ENCODE measurements at regions not wholly inside any gene's neighbourhood (a gene's known extent, or its start where the extent isn't known, plus 50 kb on each side); places are given as distances from the start of the nearest gene placed in this dataset.
"Not testable (repeated sequence)": the region's sequence is repeated elsewhere in the genome, so short reads cannot be mapped to it uniquely, and the experiment has no call there.

DNA sequence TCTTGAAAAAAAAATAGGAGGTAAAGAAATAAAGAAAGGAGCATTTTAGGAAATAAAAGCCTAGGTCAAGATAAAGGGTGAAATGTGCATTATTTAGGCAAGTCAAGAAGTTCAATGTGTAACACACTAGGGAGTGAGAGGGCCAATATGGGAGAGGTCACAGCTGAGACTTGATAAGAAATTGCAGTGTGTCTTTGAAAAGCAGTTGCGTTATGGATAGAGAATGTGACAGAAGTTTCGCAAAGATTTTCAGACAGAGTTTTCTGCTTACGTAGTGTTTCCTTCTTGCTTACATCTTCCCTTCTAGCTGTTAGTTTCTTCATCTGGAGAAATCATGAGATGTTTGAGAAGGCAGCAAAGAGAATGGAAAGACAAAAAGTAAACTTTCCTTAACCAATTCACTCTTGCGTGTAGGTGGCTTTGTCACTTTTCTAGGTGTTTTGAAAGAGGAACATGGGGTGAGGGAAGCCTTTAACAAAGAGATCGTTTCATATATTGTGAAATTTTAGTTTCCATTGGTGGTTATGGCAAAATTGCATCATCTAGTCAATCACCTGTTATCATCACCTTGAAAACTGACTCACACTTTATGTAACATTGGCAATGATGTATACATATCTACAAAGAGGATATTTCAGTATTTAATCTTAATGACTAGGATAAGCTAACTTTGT, 975.5 kb downstream of the OLFM4 start:
- Mint-ChIP-seq H3K27me3 (ENCODE audit: insufficient read depth) (no peaks in the 10 kb centered on the region), H3K27ac (no peak overlapping the region), H3K4me3 (no peak overlapping the region), H3K36me3 (ENCODE audit: low read depth) (no peaks in the 10 kb centered on the region), H3K9me3 (peaks cover 12% of the 10 kb centered on the region), H3K4me1 (ENCODE audit: low read depth) (no peaks in the 10 kb centered on the region)
- intact Hi-C loops (cut with micrococcal nuclease): no loop called here
- no peak for DNase-seq (ENCODE audit: low spot score)

DNA sequence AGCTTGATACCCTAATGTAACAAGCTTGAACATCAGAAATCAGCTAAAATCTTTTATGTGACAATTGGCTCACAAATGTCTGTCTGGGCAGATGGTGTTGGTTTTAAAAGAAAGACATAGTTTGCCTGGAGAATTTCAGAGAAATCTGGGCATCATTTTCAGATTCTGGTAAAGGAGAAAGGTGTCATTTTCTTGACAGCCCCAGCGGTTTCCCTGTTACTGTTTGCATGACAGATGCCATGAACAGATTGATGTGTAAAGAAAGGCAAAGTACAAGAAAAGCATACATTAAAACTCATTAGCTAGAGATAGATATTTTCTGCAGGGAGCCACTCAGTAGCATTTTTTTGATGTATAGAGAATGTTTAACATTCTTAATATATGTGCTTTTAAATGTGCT, 987.9 kb downstream of the OLFM4 start:
- no peak for DNase-seq (ENCODE audit: low spot score)
- Mint-ChIP-seq H3K9me3 (peaks cover 21% of the 10 kb centered on the region), H3K36me3 (ENCODE audit: low read depth) (no peaks in the 10 kb centered on the region), H3K4me3 (no peak overlapping the region), H3K4me1 (ENCODE audit: low read depth) (no peaks in the 10 kb centered on the region), H3K27ac (no peak overlapping the region), H3K27me3 (ENCODE audit: insufficient read depth) (no peaks in the 10 kb centered on the region)
- intact Hi-C loops (cut with micrococcal nuclease): no loop called here

DNA sequence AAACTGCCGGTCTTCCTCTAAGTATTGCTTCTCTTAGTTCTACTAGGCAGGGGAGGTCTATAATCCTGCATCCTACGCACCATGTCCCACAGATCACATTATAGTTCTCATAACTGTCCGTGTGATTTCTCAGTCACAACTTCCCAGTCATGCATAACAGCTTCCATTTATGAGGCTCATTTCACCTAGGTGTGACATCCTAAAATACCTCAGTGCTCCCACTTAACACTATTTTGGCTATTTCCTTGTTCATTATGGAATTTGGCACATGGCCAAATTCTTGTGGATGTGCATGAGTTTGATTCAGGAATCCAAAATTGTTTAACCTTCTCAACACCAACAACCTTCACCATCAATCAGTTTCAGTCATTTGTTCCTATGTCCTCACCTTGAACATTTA, 989.9 kb downstream of the OLFM4 start:
- H3K4me3 Mint-ChIP-seq: no peak overlapping the region
- H3K27ac Mint-ChIP-seq: no peak overlapping the region
- no peaks in the 10 kb centered on the region for H3K4me1 Mint-ChIP-seq (ENCODE audit: low read depth)
- intact Hi-C loops (cut with micrococcal nuclease): no loop called here
- H3K9me3 Mint-ChIP-seq: peaks cover 22% of the 10 kb centered on the region
- H3K36me3 Mint-ChIP-seq (ENCODE audit: low read depth): no peaks in the 10 kb centered on the region
- no peak for DNase-seq (ENCODE audit: low spot score)
- no peaks in the 10 kb centered on the region for H3K27me3 Mint-ChIP-seq (ENCODE audit: insufficient read depth)

DNA sequence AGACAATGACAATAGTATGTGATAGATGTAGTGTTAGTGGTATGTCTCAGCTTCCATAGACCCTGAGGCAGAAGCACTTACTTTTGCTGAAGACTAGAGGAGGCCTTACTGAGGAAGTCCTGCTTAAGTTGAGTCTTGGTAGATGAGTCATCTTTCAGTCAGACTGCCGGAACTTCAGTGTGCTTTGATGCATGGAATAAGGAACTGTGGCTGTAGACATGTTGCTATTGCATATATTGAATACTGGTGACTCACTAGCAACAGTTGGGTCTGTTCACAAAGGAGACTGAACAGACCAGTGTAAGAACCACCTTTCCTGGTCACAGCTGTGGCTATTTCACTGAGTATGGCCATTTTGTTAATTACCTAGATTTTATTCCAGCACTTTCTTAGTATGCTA, 1000.6 kb downstream of the OLFM4 start:
- DNase-seq (ENCODE audit: low spot score): no peak
- H3K27ac Mint-ChIP-seq: no peak overlapping the region

DNA sequence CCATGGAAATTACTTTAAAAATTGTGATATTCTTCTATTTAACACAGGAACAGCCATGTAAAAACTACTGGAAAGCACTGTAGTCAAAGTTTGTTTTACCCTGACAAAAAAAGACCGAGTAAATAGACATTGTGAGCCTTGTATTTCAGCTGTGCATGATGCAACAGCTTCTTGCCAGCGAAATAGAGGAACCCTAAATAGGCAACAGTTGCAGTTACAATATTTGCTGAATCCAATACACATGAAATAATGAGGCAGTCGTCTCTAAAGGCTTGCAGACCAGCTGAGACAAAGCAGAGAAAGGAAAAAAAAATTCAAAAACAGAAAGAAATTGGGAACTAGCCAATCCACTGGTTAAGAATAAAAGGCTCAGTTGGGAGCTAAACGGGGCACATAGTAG, 1001.1 kb downstream of the OLFM4 start:
- Mint-ChIP-seq H3K27ac (no peak overlapping the region), H3K36me3 (ENCODE audit: low read depth) (no peaks in the 10 kb centered on the region), H3K27me3 (ENCODE audit: insufficient read depth) (no peaks in the 10 kb centered on the region), H3K4me1 (ENCODE audit: low read depth) (no peaks in the 10 kb centered on the region), H3K4me3 (no peak overlapping the region), H3K9me3 (peaks cover 28% of the 10 kb centered on the region)
- intact Hi-C loops (cut with micrococcal nuclease): no loop called here
- DNase-seq (ENCODE audit: low spot score): no peak

More for the DNA sequence above, 1000.6 kb downstream of the OLFM4 start:
- Mint-ChIP-seq H3K4me3 (no peak overlapping the region), H3K36me3 (ENCODE audit: low read depth) (no peaks in the 10 kb centered on the region), H3K4me1 (ENCODE audit: low read depth) (no peaks in the 10 kb centered on the region), H3K27me3 (ENCODE audit: insufficient read depth) (no peaks in the 10 kb centered on the region), H3K9me3 (peaks cover 30% of the 10 kb centered on the region)
- intact Hi-C loops (cut with micrococcal nuclease): no loop called here

DNA sequence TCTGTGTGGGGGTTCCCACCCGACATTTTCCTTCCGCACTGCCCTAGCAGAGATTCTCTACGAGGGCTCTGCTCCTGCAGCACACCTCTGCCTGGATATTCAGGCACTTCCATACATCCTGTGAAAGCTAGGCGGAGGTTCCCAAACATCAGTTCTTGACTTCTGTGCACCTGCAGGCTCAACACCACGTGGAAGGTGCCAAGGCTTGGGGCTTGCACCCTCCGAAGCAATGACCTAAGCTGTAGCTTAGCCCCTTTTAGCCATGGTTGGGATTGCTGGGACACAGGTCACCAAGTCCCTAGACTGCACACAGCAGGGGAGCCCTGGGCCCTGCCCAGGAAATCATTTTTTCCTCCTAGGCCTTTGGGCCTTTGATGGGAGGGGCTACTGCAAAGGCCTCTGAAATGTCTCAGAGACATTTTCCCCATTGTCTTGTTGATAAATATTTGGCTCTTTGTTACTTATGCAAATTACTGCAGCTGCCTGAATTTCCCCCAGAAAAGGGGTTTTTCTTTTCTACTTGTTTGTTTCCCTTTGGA, 1004.8 kb downstream of the OLFM4 start:
- Mint-ChIP-seq H3K27me3 (ENCODE audit: insufficient read depth) (no peaks in the 10 kb centered on the region), H3K4me1 (ENCODE audit: low read depth) (no peaks in the 10 kb centered on the region), H3K9me3 (peaks cover 14% of the 10 kb centered on the region), H3K27ac (no peak overlapping the region), H3K4me3 (no peak overlapping the region), H3K36me3 (ENCODE audit: low read depth) (no peaks in the 10 kb centered on the region)
- DNase-seq (ENCODE audit: low spot score): no peak
- intact Hi-C loops (cut with micrococcal nuclease): no loop called here

DNA sequence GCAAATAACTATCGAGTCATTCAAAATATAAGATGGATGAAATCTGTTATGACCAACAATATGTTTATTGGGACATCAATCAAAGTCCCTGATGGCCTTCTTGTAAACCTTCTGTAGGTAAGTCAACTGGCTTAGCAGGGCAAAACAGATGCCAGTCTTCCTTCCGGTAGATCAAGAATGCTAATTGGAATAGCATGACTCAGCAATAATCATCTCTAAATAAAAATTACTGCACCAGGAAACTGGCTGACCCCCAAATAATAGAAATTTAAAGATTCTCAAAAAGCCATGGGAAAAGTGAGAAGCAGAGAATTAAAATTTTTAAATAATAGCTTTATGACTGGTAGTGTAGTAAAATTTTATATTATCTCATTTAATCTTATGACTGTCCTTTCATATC, 1005.4 kb downstream of the OLFM4 start:
- H3K4me1 Mint-ChIP-seq (ENCODE audit: low read depth): no peaks in the 10 kb centered on the region
- no peaks in the 10 kb centered on the region for H3K36me3 Mint-ChIP-seq (ENCODE audit: low read depth)
- no peak for DNase-seq (ENCODE audit: low spot score)
- peaks cover 14% of the 10 kb centered on the region for H3K9me3 Mint-ChIP-seq
- intact Hi-C loops (cut with micrococcal nuclease): no loop called here
- H3K27ac Mint-ChIP-seq: no peak overlapping the region
- H3K4me3 Mint-ChIP-seq: no peak overlapping the region
- no peaks in the 10 kb centered on the region for H3K27me3 Mint-ChIP-seq (ENCODE audit: insufficient read depth)

DNA sequence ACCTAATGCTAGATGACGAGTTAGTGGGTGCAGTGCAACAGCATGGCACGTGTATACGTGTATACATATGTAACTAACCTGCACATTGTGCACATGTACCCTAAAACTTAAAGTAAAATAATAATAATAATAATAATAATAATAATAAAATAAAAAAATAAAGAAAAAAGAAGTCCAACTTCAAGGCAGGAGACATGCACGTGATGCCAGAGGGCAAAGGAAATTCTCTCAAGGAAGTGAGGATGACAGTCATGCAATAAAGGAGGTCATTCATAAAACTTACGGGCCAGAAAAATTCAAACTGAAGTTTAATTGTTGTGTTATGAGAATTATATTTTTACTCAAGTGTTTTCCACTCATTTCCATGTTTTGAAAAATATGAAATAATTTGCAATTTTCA, 1028.8 kb downstream of the OLFM4 start:
- H3K27ac Mint-ChIP-seq; DNase-seq (ENCODE audit: low spot score); H3K4me3 Mint-ChIP-seq; H3K27me3 Mint-ChIP-seq (ENCODE audit: insufficient read depth); intact Hi-C loops (cut with micrococcal nuclease); H3K4me1 Mint-ChIP-seq (ENCODE audit: low read depth); H3K36me3 Mint-ChIP-seq (ENCODE audit: low read depth): not testable (repeated sequence)
- peaks cover 14% of the 10 kb centered on the region for H3K9me3 Mint-ChIP-seq

DNA sequence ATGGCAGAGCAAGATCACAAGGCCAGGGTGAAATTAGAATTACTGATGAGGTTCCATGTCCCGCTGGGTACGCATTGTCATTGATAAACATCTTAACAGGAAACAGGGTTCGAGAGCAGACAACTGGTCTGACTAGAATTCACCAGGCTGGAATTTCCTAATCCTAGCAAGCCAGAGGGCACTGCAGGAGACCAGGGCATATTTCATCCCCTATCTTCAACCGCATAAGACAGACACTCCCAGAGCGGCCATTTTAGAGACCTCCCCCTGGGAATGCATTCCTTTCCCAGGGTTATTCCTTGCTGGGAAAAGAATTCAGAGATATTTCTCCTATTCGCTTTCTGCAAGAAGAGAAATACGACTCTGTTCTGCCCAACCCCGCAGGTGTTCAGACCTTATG, 1041.3 kb downstream of the OLFM4 start:
- peaks cover 38% of the 10 kb centered on the region for H3K9me3 Mint-ChIP-seq
- intact Hi-C loops (cut with micrococcal nuclease); H3K27me3 Mint-ChIP-seq (ENCODE audit: insufficient read depth); DNase-seq (ENCODE audit: low spot score); H3K4me3 Mint-ChIP-seq; H3K36me3 Mint-ChIP-seq (ENCODE audit: low read depth); H3K4me1 Mint-ChIP-seq (ENCODE audit: low read depth); H3K27ac Mint-ChIP-seq: not testable (repeated sequence)

DNA sequence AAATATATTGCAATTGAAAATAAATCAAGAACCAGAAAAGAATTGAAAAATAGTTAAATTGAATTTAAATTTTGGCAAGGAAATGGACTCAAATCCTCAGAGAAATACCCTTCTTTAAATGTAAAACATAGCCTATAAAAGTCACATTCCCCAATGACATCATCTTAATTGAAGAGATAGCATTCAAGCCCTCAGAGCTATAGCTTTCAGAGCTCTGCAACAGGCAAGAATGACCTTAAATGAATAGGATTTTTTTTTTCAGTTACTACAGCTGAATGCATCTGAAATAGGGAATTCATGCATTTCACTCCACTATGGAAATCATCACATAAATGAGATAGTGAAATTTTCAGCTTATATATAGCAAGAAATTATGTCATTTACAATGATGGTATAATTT, 1049.0 kb downstream of the OLFM4 start:
- Mint-ChIP-seq H3K36me3 (ENCODE audit: low read depth) (no peaks in the 10 kb centered on the region), H3K27ac (no peak overlapping the region), H3K4me3 (no peak overlapping the region), H3K4me1 (ENCODE audit: low read depth) (no peaks in the 10 kb centered on the region), H3K27me3 (ENCODE audit: insufficient read depth) (no peaks in the 10 kb centered on the region), H3K9me3 (peaks cover 8% of the 10 kb centered on the region)
- intact Hi-C loops (cut with micrococcal nuclease): no loop called here
- DNase-seq (ENCODE audit: low spot score): no peak

DNA sequence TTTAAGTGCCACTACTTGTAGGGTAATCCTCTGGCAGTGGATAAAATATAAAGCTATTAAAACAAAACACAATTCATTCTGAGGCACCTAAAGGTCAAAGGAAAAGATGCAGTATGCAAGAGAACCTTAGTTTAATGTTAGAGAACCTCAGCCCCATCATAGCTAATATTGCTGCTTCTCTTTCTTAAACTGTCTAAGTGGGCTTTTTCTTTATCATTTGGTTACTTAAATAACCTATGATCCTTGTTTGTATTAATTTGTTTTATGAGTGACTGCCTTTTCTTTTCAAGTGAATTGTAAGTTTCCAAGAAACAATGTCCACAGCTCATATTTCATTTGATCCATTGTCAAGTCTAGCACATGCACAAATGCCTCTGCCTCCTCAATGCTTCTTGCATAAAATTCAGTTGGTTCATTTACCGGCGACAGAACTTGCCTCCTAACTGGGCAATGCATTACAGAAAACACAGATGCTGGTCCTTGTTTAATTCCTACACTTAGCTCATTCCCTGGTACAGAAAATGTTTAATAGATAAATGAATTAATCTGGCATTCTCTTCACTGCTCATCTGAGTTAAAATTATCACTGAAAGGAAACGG, 1049.8 kb downstream of the OLFM4 start:
- H3K4me1 Mint-ChIP-seq (ENCODE audit: low read depth): no peaks in the 10 kb centered on the region
- H3K9me3 Mint-ChIP-seq: peaks cover 8% of the 10 kb centered on the region
- H3K4me3 Mint-ChIP-seq: no peak overlapping the region
- no peaks in the 10 kb centered on the region for H3K27me3 Mint-ChIP-seq (ENCODE audit: insufficient read depth)
- no peak overlapping the region for H3K27ac Mint-ChIP-seq
- intact Hi-C loops (cut with micrococcal nuclease): no loop called here
- no peaks in the 10 kb centered on the region for H3K36me3 Mint-ChIP-seq (ENCODE audit: low read depth)
- no peak for DNase-seq (ENCODE audit: low spot score)

DNA sequence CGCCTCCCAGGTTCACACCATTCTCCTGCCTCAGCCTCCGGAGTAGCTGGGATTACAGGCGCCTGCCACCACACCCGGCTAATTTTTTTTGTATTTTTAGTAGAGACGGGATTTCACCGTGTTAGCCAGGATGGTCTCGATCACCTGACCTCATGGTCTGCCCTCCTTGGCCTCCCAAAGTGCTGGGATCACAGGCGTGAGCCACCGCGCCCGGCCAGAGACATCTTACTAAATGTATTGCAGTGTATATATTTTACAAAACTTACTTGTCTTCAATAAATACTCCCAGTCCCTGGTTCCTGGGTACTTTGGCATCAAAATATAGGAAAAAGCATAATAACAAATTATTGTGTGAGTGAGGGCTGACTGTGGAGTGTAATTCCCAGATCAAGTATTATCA, 1053.7 kb downstream of the OLFM4 start:
- not testable (repeated sequence) for H3K4me3 Mint-ChIP-seq

DNA sequence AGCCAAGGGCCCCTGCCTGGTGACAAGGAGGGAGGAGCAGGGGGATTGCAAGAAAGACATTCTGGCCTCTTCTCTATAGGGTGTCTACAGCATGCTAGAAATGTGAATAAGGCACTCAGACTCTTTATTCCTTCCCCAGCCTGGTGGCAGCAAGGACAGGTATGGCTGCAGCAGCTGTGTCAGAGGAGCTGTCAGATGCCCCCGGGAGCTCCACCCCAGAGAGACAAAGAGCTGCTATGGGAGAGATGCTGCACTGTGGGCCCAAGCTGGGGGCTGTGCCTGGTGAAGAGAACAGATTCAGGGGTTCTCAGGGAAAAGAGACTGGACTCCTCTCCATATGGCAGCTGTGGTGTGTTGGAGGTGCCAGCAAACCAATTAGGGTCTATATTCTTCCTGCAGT, 1063.3 kb downstream of the OLFM4 start:
- H3K27me3 Mint-ChIP-seq (ENCODE audit: insufficient read depth): no peaks in the 10 kb centered on the region
- no peaks in the 10 kb centered on the region for H3K36me3 Mint-ChIP-seq (ENCODE audit: low read depth)
- no peak overlapping the region for H3K4me3 Mint-ChIP-seq
- peaks cover 10% of the 10 kb centered on the region for H3K9me3 Mint-ChIP-seq
- H3K27ac Mint-ChIP-seq: no peak overlapping the region
- intact Hi-C loops (cut with micrococcal nuclease): no loop called here
- DNase-seq (ENCODE audit: low spot score): no peak
- H3K4me1 Mint-ChIP-seq (ENCODE audit: low read depth): no peaks in the 10 kb centered on the region

More for the DNA sequence above, 1053.7 kb downstream of the OLFM4 start:
- H3K36me3 Mint-ChIP-seq (ENCODE audit: low read depth); H3K4me1 Mint-ChIP-seq (ENCODE audit: low read depth); intact Hi-C loops (cut with micrococcal nuclease); DNase-seq (ENCODE audit: low spot score); H3K27me3 Mint-ChIP-seq (ENCODE audit: insufficient read depth); H3K27ac Mint-ChIP-seq: not testable (repeated sequence)
- peaks cover 19% of the 10 kb centered on the region for H3K9me3 Mint-ChIP-seq
